Smooth muscle cell (in vitro differentiated cells): ENCODE measurements at regions not wholly inside any gene's neighbourhood (a gene's known extent, or its start where the extent isn't known, plus 50 kb on each side); places are given as distances from the start of the nearest gene placed in this dataset.

Source experiments
- DNase-seq: peaks from one replicate; lab custom pipeline; 2025; ENCODE audit not compliant: unreplicated experiment; lab: John Stamatoyannopoulos, UW
- H2AFZ ChIP-seq: fragments of 200-600 bp; sonication (generic); 2 replicates; pipeline ENCODE4 v1.6.0; 2016; ENCODE audit warnings: antibody characterized with exemption, low read depth, mild to moderate bottlenecking
- H3F3A ChIP-seq: fragments of 200-600 bp; sonication (generic); 2 replicates; pipeline ENCODE4 v1.6.0; 2017; ENCODE audit warnings: antibody characterized with exemption, low read depth
- H3K27ac ChIP-seq: fragments of 200-600 bp; sonication (generic); 2 replicates; pipeline ENCODE4 v1.5.1; 2016; ENCODE audit warnings: low read depth, mild to moderate bottlenecking
- H3K27me3 ChIP-seq: fragments of 200-600 bp; sonication (generic); 2 replicates; pipeline ENCODE4 v1.6.1; 2016; ENCODE audit warnings: low read depth, mild to moderate bottlenecking
- H3K36me3 ChIP-seq: fragments of 200-600 bp; sonication (generic); 2 replicates; pipeline ENCODE4 v1.5.1; 2016; ENCODE audit warnings: low read depth
- H3K4me1 ChIP-seq: fragments of 200-600 bp; sonication (generic); 2 replicates; pipeline ENCODE4 v1.5.1; 2016; ENCODE audit warnings: low read depth
- H3K4me2 ChIP-seq: fragments of 200-600 bp; sonication (generic); 2 replicates; pipeline ENCODE4 v1.6.0; 2016; ENCODE audit warnings: mild to moderate bottlenecking
- H3K4me3 ChIP-seq: fragments of 200-600 bp; sonication (generic); 2 replicates; pipeline ENCODE4 v1.5.1; 2016; ENCODE audit warnings: mild to moderate bottlenecking
- H3K79me2 ChIP-seq: fragments of 200-600 bp; sonication (generic); 2 replicates; pipeline ENCODE4 v1.6.0; 2016; ENCODE audit warnings: low read depth, mild to moderate bottlenecking
- H3K9ac ChIP-seq: fragments of 200-600 bp; sonication (generic); 2 replicates; pipeline ENCODE4 v1.6.0; 2016; ENCODE audit warnings: low read depth
- H3K9me3 ChIP-seq: fragments of 200-600 bp; sonication (generic); replicated peaks from 2 replicates; pipeline ENCODE4 v1.5.1; 2016; ENCODE audit warnings: low read depth
- H4K20me1 ChIP-seq: fragments of 200-600 bp; sonication (generic); 2 replicates; pipeline ENCODE4 v1.6.0; 2016; ENCODE audit warnings: low read depth
- CTCF ChIP-seq: fragments of 200-600 bp; sonication (generic); IDR thresholded peaks from 2 replicates; pipeline ENCODE4 v1.5.1; 2017; ENCODE audit warnings: borderline replicate concordance, mild to moderate bottlenecking, antibody characterized with exemption; ENCODE audit not compliant: insufficient read depth, poor library complexity, severe bottlenecking
- WGBS: methylation state at CpG from one replicate; pipeline ENCODE4 v1.1.7; 2016; ENCODE audit warnings: low lambda C conversion rate; 5-methylcytosine and 5-hydroxymethylcytosine counted together

DNA sequence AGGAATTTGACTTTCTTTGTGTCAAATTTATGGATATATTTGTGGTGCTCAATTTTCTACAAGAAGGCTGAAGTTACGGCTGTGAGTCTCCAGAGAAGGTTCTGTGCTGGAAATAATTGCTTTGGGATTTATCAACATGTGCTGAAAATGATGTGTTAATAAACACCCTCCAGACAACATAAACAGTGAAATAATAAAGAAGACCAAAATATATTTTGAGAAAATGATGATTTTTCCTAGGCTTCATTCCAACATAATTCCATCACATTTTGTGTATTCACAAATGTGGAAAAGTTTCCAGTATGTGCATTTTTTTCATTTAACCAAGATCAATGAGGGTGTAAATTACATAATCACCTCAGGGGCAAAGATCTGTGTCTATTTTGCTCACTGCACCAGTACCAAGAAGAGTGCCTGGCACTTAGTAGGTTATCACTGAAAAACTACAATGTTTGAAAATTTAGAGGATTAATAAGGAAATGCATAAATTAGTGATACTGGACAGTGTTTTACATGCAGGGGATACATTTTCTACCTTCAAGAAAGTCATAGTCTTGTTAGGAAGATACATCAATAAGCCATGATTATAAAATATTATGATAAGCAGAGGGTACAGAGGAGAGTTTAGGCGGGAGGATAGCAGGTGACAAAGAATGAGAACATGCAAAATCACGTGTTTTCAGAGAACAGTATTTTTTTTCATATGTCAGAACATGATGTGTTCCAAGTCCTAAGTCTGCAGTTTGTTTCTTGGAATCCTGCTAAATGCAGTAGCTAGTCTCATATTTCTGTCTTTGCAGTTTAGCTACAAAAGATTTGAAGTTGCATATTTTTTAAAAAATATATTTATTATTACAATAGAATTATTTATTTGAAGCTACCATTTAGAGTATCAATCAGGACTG lies 127.6 kb upstream of the DLGAP1 start:
- Histone ChIP-seq H2AFZ (no peak overlapping the region), H3K36me3 (no peaks in the 10 kb centered on the region), H3K79me2 (no peaks in the 10 kb centered on the region), H3K9me3 (no peaks in the 10 kb centered on the region), H3K27me3 (no peaks in the 10 kb centered on the region), H3F3A (no peaks in the 10 kb centered on the region), H3K4me2 (no peak overlapping the region), H4K20me1 (no peaks in the 10 kb centered on the region), H3K4me1 (peaks cover 3% of the 10 kb centered on the region), H3K4me3 (no peak overlapping the region), H3K9ac (no peak overlapping the region), H3K27ac (no peak overlapping the region)
- TF ChIP-seq CTCF: no peak
- 90% methylated on average over 3 of the region's 3 CpGs for WGBS
- no peak for DNase-seq

DNA sequence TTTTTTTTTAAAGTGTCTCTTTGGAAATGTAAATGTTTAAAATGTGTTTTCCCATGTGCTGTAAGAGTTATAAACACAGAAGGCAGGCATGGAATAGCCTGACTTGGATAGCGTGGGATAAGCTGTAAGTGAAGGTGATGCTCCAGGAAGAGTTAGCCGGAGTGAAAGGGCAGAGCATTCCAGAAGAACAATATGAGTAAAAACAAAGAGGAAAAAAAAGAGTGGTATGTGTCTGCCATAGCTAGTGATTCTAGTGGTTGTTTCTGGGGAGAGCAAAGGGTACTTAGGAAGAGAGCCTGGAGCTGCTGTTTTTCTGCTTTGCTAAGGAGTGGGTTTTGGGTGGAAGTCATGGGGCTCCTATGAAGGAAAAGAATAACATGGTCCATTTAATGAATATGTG lies 126.9 kb upstream of the DLGAP1 start:
- Histone ChIP-seq H3K4me2 (no peak overlapping the region), H4K20me1 (no peaks in the 10 kb centered on the region), H3K36me3 (no peaks in the 10 kb centered on the region), H3K9ac (no peak overlapping the region), H3K9me3 (no peaks in the 10 kb centered on the region), H3K4me1 (peaks cover 3% of the 10 kb centered on the region), H3K79me2 (no peaks in the 10 kb centered on the region), H3K27me3 (no peaks in the 10 kb centered on the region), H3K4me3 (no peak overlapping the region), H2AFZ (no peak overlapping the region), H3F3A (no peaks in the 10 kb centered on the region), H3K27ac (no peak overlapping the region)
- 93% methylated on average over 2 of the region's 2 CpGs for WGBS
- DNase-seq: no peak
- TF ChIP-seq CTCF: no peak

GRCh38 chr18:4578449-4578848 lies 123.3 kb upstream of the DLGAP1 start:
- Histone ChIP-seq H3K4me2 (no peak overlapping the region), H3K9ac (no peak overlapping the region), H3F3A (no peaks in the 10 kb centered on the region), H3K9me3 (peaks cover 14% of the 10 kb centered on the region), H4K20me1 (no peaks in the 10 kb centered on the region), H3K4me3 (no peak overlapping the region), H2AFZ (no peak overlapping the region), H3K27me3 (no peaks in the 10 kb centered on the region), H3K27ac (no peak overlapping the region), H3K79me2 (no peaks in the 10 kb centered on the region), H3K4me1 (peaks cover 3% of the 10 kb centered on the region), H3K36me3 (no peaks in the 10 kb centered on the region)
- no peak for DNase-seq
- no peak for TF ChIP-seq CTCF
- 94% methylated on average over 5 of the region's 5 CpGs for WGBS

DNA sequence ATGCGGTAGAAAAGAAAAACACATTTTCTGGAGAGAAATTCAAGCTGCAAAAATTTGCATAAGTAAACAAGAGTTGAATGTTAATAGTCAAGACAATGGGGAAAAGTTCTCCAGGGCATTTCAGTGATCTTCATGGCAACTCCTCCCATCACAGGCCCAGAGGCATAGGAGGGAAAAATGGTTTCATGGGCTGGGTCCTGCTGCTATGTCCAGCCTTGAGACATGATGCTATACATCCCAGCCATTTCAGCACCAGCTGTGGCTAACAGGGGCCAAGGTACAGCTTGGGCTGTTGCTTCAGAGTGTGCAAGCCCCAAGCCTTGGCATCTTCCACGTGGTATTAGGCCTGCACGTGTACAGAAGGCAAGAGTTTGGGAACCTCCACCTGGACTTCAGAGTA lies 118.6 kb upstream of the DLGAP1 start:
- no peak overlapping the region for H3K9ac ChIP-seq
- 88% methylated on average over 3 of the region's 3 CpGs for WGBS

More for the DNA sequence above, 118.6 kb upstream of the DLGAP1 start:
- H3K4me1 ChIP-seq: no peaks in the 10 kb centered on the region
- H3K36me3 ChIP-seq: no peaks in the 10 kb centered on the region
- no peaks in the 10 kb centered on the region for H4K20me1 ChIP-seq
- H3K79me2 ChIP-seq: no peaks in the 10 kb centered on the region
- no peak overlapping the region for H3K27ac ChIP-seq
- H3K4me2 ChIP-seq: no peak overlapping the region
- no peak overlapping the region for H2AFZ ChIP-seq
- no peak for DNase-seq
- peaks cover 14% of the 10 kb centered on the region for H3K9me3 ChIP-seq
- no peak for TF ChIP-seq CTCF
- no peak overlapping the region for H3K4me3 ChIP-seq
- no peaks in the 10 kb centered on the region for H3K27me3 ChIP-seq
- H3F3A ChIP-seq: no peaks in the 10 kb centered on the region
